ENCODE measurements at regions not wholly inside any gene's neighbourhood (a gene's known extent, or its start where the extent isn't known, plus 50 kb on each side); places are given as distances from the start of the nearest gene placed in this dataset.

- TF ChIP-seq POLR2A (IDR thresholded peaks at IDR 0.05): no peak
- no peak for TF ChIP-seq CTCF (IDR thresholded peaks at IDR 0.05)
Observed at GRCh38 chr1:5734996-5735395, 257.2 kb downstream of the NPHP4 start.

Measured in body of pancreas (tissue), 4 donors.